NCI-H1417 treated with DMSO at 0.1 percent for 48 hours (cell line): ENCODE measurements at regions not wholly inside any gene's neighbourhood (a gene's known extent, or its start where the extent isn't known, plus 50 kb on each side); places are given as distances from the start of the nearest gene placed in this dataset.
A peak's percentile ranks its signal among the peaks of the same experiment; 100 is the strongest.

Experiments used
- DNase-seq: peaks from one replicate; lab custom pipeline; 2025; lab: John Stamatoyannopoulos, UW

DNA sequence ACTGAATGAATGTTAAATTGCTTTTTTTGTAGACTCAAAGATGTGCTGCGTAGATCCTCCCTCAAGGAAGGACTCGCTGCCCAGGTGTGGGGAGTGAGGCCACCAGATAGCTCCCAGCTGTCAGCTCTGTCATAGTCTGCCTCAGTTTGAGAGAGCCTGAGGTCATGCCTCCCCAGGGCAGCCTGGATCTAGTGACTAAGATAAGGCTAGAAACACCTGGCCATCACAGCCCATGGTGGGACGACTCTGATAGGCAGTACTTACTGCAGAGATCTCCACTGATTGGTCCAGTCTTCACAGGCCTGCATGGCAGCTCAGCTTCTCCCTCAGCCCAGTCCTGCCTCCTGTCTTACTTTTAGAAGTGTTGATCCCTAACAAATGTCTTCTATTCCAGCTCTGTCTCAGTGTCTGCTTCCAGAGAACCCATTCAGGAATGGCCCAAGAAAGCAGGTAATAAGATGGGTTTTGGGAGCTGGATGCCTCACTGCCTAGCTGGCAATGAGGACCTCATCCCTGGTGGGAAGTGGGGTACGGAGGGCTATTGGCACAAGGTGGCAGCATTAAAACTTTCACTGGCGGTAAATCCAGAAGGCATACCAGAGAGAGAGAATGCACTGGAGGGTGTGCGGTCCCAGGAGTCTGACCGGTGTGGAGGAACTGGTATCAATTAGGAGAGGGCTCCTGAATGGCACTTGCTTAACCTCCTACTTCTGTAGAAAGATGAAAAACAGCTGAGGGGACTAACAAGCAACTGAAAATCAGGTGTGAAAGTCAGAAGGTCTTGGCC is 55.3 kb upstream of the GPR37L1 start:
- DNase-seq = no peak

DNA sequence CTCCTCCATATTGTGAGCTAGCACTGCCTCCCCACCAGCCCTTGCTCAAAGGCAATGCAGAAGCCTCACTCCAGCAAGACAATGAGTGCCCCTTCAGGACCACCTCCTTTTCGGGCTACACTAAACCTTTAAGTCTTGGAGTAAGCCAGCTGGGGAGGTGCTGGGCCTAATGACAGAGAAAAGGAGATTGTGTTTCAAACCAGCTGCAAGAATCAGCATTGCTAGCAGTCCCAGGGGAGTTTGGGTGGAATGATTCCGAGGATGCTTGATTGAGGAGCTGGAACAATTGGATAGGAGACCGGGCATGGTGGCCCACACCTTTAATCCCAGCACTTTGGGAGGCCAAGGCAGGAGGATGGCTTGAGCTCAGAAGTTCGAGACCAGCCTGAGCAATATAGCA is 54.1 kb upstream of the GPR37L1 start:
- no peak for DNase-seq

DNA sequence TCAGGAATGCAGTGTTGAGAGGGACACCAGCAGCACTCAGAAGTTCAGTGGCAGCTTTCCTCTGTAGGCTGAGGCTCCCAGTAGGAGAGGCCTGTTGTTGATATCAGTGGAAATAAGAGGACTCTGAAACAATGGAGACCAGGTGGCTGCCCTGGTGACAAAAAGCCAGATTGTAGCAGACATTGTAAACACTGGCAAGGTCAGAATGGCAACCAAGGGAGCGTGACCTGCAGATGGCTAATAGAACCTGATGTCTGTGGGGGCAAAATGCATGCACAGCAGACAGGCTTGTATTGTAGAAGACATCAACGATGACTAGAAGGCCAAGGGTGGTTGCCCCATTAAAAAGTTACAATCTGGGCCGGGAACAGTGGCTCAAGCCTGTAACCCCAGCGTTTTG is 53.1 kb upstream of the GPR37L1 start:
- peak; percentile 35 for DNase-seq

DNA sequence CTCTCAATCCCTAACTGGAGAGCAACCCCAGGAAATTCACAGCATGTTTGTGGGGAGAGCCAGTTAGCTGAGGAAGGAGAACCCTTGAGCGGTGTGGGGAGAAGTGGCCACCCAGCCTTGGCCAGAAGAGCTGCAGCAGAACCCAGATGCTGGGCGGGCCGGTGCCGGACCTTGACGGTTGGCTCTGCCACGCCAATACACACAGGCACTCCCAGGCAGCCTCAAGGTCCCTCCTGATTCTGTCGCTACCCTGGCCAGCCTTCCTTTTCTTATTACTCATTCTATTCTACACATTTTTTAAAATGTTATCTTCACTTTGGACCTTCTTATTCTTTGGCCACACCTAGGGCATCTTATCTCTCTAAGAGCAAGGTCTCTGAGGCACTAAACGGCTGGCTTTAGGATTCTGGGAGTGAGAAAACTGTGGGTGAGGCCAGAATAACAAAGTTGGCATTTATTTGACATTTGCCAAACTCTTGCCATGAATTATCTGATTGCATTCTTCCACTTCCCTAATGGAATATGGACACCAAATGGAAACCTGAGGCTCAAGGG is 50.4 kb upstream of the GPR37L1 start:
- DNase-seq = no peak
